Progenitor cell of endocrine pancreas (in vitro differentiated cells): ENCODE measurements at regions not wholly inside any gene's neighbourhood (a gene's known extent, or its start where the extent isn't known, plus 50 kb on each side); places are given as distances from the start of the nearest gene placed in this dataset.

Source experiments
- DNase-seq: peaks from one replicate; pipeline ENCODE4 v3.0.0; 2021; ENCODE audit warnings: low spot score; ENCODE audit not compliant: unreplicated experiment
- H3K27ac Mint-ChIP-seq: 2 replicates; pipeline ENCODE4 v1.8.0; 2021; ENCODE audit warnings: mild to moderate bottlenecking, moderate library complexity, mixed read lengths
- H3K27me3 Mint-ChIP-seq: 2 replicates; pipeline ENCODE4 v1.8.0; 2021; ENCODE audit warnings: mixed read lengths
- H3K36me3 Mint-ChIP-seq: 2 replicates; pipeline ENCODE4 v1.8.0; 2022; ENCODE audit warnings: mixed read lengths; ENCODE audit not compliant: insufficient read depth
- H3K4me1 Mint-ChIP-seq: 2 replicates; pipeline ENCODE4 v1.8.0; 2021; ENCODE audit warnings: low read depth, mixed read lengths
- H3K4me3 Mint-ChIP-seq: 2 replicates; pipeline ENCODE4 v1.8.0; 2021; ENCODE audit warnings: low read depth, mild to moderate bottlenecking, moderate library complexity, mixed read lengths
- H3K9me3 Mint-ChIP-seq: 2 replicates; pipeline ENCODE4 v1.8.0; 2021; ENCODE audit warnings: low read depth, mixed read lengths
- TF ChIP-seq, protein P1 (sequence below): fragments of 200-600 bp; sonication (generic); IDR thresholded peaks from one replicate; pipeline ENCODE4 v1.5.0; 2021; ENCODE audit warnings: antibody characterized with exemption, mild to moderate bottlenecking; ENCODE audit not compliant: unreplicated experiment

DNA sequence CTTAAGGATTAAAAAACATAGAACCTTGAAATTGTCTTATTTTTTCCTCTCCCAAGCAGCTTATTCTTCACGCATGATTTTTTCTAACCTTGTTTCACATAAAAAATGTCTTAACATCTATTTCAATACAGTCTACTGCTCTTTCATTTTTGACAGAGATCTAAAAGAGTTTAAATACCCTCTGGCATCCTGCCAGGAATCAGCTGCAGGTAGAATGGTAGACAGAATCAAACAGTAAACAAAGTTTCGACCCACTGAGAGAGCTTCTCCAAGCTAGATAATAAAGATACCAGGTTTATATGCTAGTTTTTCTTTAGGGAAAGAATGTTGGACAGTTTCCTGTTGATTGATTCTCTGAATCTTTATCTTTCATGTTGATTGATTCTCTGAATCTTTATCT, 555.8 kb upstream of the CDH9 start:
- TF ChIP-seq, protein P1, sequence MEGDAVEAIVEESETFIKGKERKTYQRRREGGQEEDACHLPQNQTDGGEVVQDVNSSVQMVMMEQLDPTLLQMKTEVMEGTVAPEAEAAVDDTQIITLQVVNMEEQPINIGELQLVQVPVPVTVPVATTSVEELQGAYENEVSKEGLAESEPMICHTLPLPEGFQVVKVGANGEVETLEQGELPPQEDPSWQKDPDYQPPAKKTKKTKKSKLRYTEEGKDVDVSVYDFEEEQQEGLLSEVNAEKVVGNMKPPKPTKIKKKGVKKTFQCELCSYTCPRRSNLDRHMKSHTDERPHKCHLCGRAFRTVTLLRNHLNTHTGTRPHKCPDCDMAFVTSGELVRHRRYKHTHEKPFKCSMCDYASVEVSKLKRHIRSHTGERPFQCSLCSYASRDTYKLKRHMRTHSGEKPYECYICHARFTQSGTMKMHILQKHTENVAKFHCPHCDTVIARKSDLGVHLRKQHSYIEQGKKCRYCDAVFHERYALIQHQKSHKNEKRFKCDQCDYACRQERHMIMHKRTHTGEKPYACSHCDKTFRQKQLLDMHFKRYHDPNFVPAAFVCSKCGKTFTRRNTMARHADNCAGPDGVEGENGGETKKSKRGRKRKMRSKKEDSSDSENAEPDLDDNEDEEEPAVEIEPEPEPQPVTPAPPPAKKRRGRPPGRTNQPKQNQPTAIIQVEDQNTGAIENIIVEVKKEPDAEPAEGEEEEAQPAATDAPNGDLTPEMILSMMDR = no peak
- H3K27ac Mint-ChIP-seq = no peak overlapping the region
- no peak for DNase-seq
- H3K4me3 Mint-ChIP-seq = no peak overlapping the region
- H3K36me3 Mint-ChIP-seq = no peaks in the 10 kb centered on the region
- peaks cover 2% of the 10 kb centered on the region for H3K4me1 Mint-ChIP-seq
- H3K9me3 Mint-ChIP-seq = peaks cover 3% of the 10 kb centered on the region
- H3K27me3 Mint-ChIP-seq = no peaks in the 10 kb centered on the region

DNA sequence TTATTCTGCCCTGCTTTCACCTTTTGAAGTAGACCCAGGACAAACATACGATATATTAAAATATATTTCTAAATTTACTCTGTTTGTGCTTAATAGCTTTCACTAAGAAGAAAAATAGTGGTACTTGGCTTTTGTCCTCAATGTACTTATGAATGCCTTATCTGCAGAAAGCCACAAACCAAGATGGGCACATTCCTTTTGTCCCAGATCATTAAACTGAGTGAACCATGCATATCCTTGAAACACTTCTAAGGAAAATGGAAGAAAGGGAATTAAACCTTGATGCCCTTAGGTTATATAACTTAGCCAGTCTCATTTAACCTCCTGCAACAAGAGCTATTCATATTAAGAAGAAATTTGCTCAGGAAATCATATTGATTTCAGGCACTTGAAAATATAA, 553.8 kb upstream of the CDH9 start:
- Mint-ChIP-seq H3K4me1 (peaks cover 2% of the 10 kb centered on the region), H3K4me3 (no peak overlapping the region), H3K9me3 (peaks cover 3% of the 10 kb centered on the region), H3K36me3 (no peaks in the 10 kb centered on the region), H3K27ac (no peak overlapping the region), H3K27me3 (no peaks in the 10 kb centered on the region)
- TF ChIP-seq, protein P1 = no peak
- no peak for DNase-seq

DNA sequence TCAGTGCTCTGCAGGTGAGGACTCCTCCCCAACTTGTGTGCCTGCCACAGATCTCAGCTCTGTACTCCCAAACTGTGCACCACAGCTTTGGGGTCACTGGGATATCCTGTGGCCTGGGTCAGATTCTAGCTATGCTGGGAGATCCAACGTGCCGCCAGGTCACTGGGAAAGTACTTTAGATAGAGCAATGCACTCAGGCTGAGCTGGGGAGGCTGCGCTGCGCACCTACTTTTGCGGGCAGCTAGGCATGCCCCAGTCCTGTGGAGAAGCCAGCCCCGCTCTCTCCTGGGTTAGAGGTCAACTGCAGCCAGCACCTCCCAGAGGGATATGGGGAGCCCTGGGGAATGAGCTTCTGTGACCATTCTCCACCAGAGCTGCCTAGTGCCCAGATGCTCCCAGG, 552.1 kb upstream of the CDH9 start:
- H3K4me1 Mint-ChIP-seq = peaks cover 2% of the 10 kb centered on the region
- no peak overlapping the region for H3K27ac Mint-ChIP-seq
- no peaks in the 10 kb centered on the region for H3K36me3 Mint-ChIP-seq
- TF ChIP-seq, protein P1 = no peak
- H3K4me3 Mint-ChIP-seq = no peak overlapping the region
- H3K9me3 Mint-ChIP-seq = peaks cover 3% of the 10 kb centered on the region
- H3K27me3 Mint-ChIP-seq = no peaks in the 10 kb centered on the region
- no peak for DNase-seq

DNA sequence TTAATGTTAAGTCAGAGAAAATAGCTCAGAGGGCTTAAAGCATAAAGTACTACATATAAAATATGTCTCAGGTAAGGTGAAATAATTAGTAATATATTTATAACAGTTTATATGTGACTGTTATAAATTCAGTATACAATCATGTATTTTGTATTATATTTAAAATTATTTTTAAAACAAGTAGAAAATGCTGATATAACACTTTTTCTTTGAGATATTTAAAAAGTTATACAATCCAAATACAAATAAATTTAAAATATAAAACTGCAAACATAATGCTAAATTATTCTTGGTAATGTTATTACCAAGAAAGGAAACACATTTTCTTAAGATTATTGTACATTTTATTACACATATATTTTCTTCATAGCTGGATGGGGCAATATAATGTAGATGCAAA, 539.9 kb upstream of the CDH9 start:
- no peaks in the 10 kb centered on the region for H3K9me3 Mint-ChIP-seq
- TF ChIP-seq, protein P1 = no peak
- no peaks in the 10 kb centered on the region for H3K36me3 Mint-ChIP-seq
- no peak for DNase-seq
- no peaks in the 10 kb centered on the region for H3K27me3 Mint-ChIP-seq
- H3K27ac Mint-ChIP-seq = no peak overlapping the region
- H3K4me3 Mint-ChIP-seq = no peak overlapping the region
- H3K4me1 Mint-ChIP-seq = no peaks in the 10 kb centered on the region

DNA sequence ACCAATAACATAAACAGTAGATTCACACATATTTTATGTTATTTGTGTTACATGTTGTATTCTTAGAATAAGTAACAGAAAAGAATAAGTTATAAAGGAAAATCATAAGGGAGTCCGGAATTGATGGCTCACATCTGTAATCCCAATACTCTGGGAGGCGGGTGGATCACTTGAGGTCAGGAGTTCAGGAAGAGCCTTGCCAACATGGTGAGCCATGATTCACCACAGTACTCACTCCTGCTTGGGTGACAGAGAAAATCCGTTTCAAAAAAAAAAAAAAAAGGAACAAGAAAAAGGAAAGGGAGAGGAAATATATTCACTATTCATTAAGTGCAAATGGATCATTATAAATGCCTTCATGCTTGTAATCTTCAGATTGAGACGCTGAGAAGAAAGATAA, 533.3 kb upstream of the CDH9 start:
- TF ChIP-seq, protein P1 = no peak
- no peaks in the 10 kb centered on the region for H3K36me3 Mint-ChIP-seq
- H3K27ac Mint-ChIP-seq = no peak overlapping the region
- no peak overlapping the region for H3K4me3 Mint-ChIP-seq
- no peaks in the 10 kb centered on the region for H3K4me1 Mint-ChIP-seq
- H3K9me3 Mint-ChIP-seq = no peaks in the 10 kb centered on the region
- DNase-seq = no peak
- H3K27me3 Mint-ChIP-seq = no peaks in the 10 kb centered on the region
